ENCODE measurements at regions not wholly inside any gene's neighbourhood (a gene's known extent, or its start where the extent isn't known, plus 50 kb on each side); places are given as distances from the start of the nearest gene placed in this dataset.
"Not testable (repeated sequence)": the region's sequence is repeated elsewhere in the genome, so short reads cannot be mapped to it uniquely, and the experiment has no call there.

DNA sequence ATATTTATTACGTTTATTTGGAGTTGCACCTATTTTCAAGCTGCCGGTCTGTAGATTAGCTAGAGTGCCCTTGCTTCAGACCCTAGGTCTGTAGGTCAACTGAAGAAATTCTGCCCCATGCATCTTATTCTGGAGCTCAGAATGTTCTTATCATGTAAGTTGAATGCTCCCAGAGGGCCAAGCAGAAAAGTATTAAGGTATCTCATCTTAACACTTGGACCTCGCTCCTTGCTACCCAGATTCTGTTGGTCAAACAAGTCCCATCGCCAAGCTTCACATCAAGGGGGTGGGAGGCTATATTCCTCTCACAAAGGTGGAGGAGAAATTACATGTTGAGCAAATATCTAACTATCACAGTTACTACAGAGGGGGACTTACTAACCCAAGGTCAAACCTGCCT is 187.7 kb downstream of the C1orf94 start:
- DNase-seq (ENCODE audit: insufficient read length, low spot score) (no peak), FAIRE-seq (no peak)
- TF ChIP-seq, protein P1, sequence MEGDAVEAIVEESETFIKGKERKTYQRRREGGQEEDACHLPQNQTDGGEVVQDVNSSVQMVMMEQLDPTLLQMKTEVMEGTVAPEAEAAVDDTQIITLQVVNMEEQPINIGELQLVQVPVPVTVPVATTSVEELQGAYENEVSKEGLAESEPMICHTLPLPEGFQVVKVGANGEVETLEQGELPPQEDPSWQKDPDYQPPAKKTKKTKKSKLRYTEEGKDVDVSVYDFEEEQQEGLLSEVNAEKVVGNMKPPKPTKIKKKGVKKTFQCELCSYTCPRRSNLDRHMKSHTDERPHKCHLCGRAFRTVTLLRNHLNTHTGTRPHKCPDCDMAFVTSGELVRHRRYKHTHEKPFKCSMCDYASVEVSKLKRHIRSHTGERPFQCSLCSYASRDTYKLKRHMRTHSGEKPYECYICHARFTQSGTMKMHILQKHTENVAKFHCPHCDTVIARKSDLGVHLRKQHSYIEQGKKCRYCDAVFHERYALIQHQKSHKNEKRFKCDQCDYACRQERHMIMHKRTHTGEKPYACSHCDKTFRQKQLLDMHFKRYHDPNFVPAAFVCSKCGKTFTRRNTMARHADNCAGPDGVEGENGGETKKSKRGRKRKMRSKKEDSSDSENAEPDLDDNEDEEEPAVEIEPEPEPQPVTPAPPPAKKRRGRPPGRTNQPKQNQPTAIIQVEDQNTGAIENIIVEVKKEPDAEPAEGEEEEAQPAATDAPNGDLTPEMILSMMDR (IDR thresholded peaks at IDR 0.05; ENCODE audit: insufficient read depth, missing control alignments), result no peak

DNA sequence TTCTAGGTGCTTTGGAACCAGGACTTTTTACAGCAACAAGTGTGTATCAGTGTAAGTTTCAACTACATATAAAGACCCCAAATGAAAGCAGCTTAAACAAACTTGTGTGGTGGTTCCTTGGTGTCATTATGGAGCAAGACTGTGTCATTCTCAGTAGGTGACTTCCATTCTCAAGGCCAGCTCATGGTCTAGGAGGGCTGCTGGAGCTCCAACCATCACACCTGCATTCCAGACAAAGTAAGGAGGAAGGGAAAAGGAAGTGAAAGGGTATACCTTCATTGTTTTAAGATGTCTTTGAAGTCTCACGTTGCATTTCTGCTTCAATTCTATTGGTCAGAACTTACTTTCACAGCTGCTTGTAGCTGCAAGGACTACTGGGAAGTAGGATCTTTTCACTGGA is 188.6 kb downstream of the C1orf94 start:
- TF ChIP-seq, protein P1 (IDR thresholded peaks at IDR 0.05; ENCODE audit: insufficient read depth, missing control alignments), result no peak
- FAIRE-seq, result no peak
- DNase-seq (ENCODE audit: insufficient read length, low spot score), result no peak

DNA sequence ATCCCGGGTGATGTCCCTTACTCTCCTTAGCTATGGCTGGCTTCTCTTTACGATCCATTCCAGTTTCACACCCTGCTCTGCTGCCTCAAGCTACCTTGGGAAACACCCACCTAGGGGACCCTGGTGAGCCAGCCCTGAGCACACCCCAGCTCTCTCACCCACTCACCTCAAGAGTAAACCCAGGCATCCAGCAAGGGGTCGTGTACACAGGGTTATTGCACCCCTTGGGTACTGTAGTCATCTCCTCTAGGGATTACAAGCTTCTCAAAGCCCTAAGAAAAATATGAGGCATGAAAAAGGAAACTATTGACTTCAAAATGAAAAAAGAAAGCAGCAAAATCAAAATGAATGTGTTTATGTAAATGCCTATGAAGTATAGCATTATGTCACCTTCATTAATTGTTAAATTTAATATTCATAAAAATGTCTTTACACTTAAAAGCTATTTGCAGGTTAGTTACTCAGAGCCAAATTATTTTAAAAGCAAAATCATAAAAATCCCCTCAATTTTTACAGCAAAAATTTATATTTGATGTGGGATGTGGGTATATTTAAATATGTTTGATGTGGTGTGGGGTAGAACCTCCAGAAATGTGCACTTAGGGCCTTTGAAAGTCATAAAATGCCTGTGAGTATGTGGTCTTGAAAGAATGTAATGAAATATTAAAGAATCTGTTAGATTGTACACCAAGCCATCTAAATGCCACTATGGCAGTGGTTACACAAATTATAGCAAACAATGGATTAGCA is 190.3 kb downstream of the C1orf94 start:
- FAIRE-seq, result no peak
- DNase-seq (ENCODE audit: insufficient read length, low spot score), result no peak
- TF ChIP-seq, protein P1 (IDR thresholded peaks at IDR 0.05; ENCODE audit: insufficient read depth, missing control alignments), result no peak

DNA sequence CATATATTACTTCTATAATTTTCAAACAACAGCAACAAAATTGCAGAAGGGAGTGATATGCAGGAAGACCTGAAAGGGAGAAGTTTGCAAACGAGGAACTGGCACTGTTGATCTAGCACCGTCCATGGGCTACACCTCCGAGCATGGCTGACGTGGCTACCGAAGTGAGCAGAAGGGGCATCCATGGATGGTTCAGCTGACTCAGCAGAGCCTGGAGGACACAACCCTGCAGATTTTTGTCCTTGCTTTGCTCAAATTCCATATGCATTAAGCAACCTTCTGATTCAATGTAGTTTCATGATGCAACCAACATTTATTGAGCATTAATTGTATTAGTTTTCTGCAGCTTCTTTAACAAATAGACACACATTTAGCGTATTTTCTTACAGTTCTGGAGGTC is 191.2 kb downstream of the C1orf94 start:
- FAIRE-seq (no peak), DNase-seq (ENCODE audit: insufficient read length, low spot score) (no peak)
- TF ChIP-seq, protein P1 (IDR thresholded peaks at IDR 0.05; ENCODE audit: insufficient read depth, missing control alignments), result no peak

DNA sequence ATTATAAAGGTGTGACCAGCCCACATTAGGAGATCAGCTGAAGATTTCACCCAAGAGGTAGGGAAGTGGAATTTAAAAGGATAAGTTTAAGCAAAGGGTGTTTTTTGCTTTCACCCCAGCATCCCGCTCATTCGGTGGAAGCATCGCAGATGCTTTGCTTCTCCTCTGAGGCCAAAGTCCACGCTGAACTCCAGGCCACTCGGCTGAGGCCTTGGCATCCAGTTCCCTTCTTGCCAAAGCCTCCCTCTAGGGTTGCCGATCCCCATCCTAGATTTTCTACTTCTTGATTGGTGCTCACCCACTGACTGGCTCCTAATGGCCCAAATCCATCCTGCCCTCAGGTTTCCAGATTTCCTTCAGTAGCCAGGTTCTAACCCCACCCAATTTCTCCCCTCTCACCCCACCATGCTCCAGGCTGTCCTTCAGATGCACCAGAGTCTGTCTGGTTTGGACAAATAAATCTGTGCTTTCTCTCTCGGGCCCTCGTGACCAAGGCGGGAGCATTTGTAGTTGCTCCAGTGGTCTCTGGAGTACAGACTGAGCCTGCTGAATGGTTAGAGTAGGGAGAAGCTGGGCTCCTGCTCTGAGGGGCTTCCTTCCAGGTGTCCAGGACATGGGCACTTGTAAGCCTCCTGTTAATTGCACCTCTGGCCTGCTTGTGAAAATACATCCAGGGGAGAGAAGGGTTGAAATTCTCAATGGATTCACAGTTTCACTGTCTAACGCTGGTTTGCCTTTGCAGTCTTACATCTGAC is 193.2 kb downstream of the C1orf94 start:
- FAIRE-seq (no peak), DNase-seq (ENCODE audit: insufficient read length, low spot score) (no peak)
- TF ChIP-seq, protein P1 (IDR thresholded peaks at IDR 0.05; ENCODE audit: insufficient read depth, missing control alignments), result no peak

DNA sequence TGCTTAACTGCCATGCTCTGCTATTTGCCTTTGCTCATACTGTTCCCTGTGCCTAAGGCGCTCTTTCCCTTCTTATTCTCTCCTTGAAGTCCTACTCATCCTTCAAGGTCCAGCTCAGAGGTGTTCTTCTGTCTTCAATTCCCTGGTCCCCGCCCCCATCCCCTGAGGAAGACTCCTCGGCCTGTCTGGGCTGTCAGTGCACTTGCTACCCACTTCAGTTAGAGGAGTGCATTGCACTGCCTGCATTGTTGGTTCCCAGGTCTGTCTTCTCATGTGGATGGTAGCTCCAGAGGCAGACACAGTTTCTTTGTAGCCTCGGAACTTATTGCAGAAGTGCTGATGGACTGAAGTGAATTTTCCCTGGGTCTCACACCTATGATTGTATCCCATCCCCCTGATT is 194.0 kb downstream of the C1orf94 start:
- FAIRE-seq, result no peak
- TF ChIP-seq, protein P1 (IDR thresholded peaks at IDR 0.05; ENCODE audit: insufficient read depth, missing control alignments), result no peak

DNA sequence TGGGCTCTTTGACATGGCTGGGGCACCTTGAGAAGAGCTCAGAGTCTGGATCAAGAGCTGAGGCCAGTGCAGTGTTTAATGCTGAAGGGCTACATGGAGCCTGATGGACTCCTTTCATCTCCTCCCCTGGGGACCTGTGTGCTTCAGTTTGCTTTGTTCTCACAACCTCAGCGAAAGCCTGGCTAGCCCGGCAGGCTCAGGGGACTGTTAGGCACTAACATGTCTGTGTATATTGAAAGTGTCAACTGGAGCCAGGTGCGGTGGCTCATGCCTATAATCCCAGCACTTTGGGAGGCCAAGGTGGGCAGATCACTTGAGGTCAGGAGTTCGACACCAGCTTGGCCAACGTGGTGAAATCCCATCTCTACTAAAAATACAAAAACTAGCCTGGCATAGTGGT is 194.5 kb downstream of the C1orf94 start:
- not testable (repeated sequence) for FAIRE-seq; DNase-seq (ENCODE audit: insufficient read length, low spot score)

More for the DNA sequence above, 194.0 kb downstream of the C1orf94 start:
- no peak for DNase-seq (ENCODE audit: insufficient read length, low spot score)
